NCI-H82 treated with DMSO at 0.1 percent for 48 hours (cell line): ENCODE measurements at regions not wholly inside any gene's neighbourhood (a gene's known extent, or its start where the extent isn't known, plus 50 kb on each side); places are given as distances from the start of the nearest gene placed in this dataset.

Source experiments
- DNase-seq: peaks from one replicate; lab custom pipeline; 2025; ENCODE audit not compliant: unreplicated experiment; lab: John Stamatoyannopoulos, UW

DNA sequence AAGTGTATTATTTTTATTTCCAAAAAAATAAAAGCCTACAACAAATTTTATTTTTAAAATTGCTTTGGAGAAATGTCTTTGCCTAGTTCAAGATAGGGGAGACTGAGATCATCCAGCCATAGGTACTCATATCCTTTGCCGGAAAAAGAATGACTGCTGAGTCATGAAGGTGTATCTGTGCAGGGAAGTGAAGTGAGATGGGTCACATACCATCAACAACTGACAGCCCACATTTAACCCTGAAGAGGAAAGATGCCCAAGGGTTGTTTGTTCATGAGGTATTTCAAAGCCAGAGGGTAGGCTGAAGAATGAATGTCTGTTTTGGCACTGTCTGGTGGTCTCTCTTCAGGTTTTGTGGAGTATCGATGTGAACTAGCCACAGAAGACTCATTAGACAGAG lies 106.7 kb upstream of the TTC29 start:
- DNase-seq: no peak

DNA sequence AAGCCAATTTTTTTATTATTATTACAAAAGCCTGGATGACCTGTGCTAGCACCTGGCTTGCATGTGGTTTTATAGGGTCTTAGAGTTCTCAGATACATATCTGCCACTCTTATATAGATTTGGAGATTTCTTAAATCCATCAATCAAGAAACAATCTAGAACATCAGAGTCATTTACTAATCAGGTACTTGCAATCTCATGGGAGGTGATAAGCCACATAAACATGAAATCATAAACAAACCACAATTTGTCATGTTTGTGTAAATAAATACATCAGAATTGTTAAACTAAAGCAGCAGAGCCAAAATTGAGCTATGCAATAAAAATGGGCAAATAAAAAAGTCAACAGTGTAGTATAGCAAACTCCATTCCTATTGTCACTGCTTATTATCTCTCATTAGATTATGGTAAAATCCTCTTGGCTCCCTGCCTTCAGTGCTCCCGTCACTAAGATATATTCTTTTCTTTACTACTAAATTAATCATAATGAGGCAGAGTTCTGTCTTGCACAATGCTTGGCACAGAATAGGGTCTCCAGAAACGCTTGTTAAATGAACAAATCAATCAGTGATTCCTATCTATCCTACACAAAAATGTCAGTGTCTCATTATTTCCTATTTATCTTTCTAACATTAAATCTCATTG lies 108.7 kb upstream of the TTC29 start:
- no peak for DNase-seq

DNA sequence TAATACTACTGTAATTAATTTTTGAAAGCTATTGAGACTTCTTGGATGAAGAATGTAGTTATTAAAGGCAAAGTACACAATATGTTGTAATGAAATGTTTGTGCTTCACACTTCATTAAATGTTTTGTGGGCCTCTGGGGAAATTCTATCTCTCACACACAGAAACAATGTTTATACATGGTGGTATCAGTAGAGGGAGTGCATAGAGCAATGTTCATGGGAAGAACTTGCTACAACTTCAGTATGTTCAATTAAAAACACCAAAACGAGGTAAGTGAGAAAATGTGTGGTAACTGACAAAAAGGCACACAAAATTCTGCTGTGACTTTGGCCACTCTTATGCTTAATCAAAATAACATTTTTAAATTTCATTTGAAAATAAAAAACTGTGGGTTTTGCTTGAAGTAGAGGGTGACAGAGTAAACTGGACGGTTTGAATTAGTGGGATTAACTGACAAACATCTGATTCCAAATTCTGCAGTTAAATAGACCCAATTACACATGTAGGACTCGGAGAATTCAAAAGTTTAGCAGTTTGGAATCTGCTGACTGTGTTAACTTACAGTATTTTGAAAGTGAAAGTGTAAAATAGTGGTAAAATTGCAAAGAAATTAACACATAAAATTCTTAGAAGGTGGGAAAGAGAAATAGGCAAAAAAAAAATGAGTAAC lies 111.4 kb upstream of the TTC29 start:
- DNase-seq: no peak

DNA sequence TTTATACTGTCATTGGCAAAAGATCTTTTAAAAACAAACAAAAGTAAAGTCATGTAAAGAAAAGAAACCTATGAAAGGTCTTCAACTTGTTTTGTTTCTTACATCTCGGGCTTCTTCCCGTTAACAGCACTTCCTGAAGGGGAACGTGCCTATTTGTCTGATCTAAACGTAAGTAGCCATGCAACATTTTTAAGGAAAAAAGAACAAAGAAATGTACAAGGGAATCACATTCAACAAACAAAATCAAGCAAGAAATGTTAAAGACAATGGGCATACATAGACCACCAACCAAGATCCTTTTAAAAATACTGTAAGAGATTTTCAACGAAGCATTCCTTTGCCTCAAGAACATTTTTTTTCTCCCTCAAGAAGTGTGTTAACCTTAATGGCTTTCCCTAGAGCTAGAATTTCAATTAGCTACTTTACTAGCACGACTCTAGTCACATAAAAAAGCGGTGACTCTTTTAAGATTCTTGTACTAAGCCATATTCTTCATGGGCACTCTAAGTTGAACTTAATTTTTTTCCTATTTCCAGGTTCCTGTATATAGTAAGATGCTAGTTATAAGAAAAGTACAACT lies 112.0 kb upstream of the TTC29 start:
- no peak for DNase-seq

DNA sequence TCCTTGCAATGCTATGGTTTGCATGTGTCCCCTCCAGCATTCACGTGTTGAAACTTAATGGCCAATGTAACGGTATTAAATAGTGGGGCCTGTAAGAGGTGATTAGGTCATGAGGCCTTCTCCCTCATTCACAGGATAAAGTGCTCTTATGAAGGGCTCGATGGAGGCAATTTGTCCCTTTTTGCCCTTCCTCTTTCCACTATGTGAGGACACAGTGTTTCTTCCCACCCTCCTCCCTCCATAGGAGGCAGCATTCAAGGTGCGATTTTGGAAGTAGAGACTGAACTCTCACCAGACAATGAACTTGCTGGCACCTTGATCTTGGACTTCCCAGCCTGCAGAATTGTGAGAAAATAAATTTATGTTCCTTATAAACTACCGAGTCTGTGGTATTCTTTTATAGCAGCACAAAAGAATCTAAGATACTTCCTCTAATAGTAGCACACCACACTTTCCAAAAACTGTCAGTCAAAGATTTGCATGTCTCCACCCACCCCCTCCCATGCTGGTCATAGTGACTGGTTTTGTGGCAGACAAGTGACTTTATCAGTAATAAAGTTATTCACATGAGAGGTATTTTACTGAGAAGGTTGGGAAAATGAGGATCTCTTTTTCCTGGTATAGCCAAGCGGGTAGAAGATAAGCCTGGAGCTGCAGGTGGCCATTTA lies 113.5 kb upstream of the TTC29 start:
- no peak for DNase-seq

DNA sequence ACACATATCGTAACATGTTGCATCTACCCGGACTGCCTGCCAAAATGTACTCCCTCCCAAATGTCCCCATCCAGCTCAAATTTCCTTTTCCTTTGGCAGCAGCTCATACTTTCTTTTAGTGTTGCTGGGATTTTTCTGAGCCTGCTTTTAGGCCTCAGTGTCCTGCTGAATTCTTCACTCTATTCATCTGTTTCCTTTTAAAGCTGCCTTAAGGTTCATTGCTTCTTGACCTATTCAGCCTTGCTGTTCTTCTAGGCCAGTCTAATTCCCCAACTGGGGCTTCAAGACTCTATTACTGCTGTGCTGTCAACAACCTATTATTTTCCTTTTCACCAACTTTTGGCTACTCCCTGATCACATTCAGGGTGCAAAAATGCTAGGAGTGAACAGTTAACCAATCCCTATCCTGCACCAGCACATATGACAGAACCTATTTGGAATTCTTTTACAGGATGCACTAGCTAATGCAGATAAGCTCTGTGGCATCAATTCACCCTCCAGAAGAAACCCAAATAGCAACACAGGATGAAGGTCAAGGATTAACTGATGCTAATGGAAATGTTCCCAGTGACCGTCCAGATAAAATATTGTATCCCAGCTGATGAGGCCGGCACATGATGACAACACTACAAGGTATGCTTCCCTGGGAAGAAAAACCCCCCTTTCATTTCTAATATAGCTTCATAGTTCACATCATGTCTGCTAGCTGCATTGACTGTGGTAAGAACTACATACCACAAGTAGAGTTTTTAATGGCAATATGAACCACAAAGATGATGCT lies 114.7 kb upstream of the TTC29 start:
- no peak for DNase-seq

DNA sequence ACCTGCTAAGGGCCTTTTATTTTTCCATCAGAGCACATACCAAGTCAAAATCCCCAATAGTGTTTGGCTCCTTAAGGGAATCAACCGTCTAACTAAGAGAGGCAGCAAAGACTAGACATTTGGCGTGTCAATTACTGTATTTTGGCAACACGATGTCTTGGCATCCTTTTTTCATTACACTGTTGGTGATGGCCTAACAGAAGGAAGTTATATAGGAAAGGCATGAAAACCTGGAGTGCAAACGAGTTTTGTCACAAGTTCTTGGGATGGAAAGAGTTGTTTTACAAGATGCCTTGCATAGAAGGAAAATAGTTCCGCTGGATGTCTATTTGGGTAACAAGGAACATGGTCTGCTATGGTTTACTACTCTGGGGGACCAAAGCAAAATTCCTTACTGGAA lies 119.2 kb upstream of the TTC29 start:
- DNase-seq: no peak

DNA sequence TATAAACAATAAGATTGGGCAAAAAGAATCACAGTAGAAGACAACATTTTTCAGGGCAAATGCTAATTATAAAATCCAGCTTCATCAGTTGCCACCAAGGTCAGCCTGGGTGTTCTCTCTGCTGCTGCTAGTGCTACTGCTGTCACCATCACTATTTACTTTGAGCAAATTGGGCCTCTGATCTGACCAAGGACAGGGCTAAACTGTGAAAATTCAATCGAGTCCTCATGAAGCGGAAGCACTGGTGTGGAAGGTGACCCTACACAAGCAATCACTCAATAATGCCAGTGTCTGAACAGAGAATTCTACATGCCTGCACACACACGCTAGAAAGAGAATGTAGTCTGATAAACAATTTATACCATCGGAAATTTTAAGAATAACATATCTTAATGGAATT lies 122.9 kb upstream of the TTC29 start:
- DNase-seq: no peak

DNA sequence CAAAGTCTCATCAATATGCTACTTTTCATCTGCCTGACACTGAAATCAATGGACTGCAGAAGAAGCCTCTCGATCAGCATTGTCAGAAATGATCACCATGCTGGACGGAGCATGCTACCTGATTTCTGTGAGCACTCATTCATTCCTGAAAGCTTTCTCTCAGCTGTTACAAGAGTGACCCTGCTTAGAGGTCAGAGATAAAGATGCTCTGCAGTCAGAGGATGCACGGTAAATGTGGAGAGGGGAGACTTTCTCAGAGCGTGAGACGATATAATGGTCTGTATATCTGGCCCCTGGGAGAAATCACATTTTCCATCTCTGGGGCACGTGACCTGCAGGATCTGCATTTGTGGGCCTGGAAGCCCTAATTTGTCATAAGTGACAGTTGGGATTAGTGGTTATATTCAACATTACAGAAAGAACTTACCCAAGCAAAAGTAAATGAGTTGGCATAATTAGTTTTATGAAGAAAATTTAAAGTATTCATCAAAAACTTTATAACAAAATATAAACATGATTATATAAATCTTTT lies 125.6 kb upstream of the TTC29 start:
- DNase-seq: no peak

DNA sequence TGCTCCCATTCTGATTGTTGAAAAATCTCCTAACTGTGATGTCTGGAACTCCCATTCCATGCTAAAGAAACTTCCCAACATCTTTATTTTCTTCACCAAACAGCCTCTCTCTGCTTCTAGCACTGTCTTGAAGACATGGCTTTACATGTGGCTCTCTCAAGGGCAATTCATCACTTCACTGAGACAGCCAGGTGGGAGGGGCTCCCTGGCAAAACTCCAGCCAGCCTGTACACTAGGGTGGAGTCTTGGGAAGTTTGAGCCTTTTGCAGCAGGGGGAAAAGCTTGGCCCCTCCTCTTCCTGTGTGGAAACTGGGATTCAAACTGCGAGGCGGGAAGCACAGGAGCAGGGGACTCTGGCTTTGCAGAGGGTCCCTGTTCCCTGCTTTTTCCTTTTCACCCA lies 130.5 kb upstream of the TTC29 start:
- no peak for DNase-seq

DNA sequence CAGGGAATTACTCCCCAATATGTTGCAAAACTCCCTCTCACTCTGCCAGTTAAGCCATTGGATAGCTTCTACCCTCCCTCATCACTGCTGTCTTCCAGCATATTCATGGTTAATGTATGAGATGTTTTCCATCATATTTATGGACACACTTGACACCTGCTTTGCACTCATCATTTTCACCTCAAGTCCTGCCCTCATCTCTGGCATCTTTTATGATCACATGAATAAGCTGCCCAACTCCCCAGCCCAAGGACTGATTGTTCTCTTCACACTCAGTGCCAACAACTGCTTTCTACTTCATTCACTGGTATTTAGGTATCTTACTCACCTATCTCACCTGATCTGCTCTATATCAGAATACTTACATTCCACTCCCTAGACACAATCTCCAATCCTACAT lies 131.1 kb upstream of the TTC29 start:
- no peak for DNase-seq

DNA sequence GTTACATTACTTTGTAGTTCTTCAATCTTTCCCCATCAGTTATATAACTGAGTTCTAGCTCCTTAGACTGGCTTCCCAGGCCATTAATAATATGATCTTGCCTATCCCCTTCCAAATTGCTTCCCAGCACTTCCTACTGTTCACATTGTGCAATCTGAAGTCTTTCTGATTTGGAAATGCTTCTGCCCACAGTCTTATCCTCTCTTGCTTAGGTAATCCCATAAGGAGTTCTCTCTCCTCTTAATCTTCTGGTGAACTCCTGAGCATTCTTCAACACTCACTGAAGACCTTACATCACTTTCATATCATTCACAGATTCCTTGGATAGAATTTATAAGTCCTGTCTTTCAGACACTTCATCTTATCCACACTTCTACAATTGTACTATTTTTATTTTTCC lies 132.7 kb upstream of the TTC29 start:
- DNase-seq: no peak

DNA sequence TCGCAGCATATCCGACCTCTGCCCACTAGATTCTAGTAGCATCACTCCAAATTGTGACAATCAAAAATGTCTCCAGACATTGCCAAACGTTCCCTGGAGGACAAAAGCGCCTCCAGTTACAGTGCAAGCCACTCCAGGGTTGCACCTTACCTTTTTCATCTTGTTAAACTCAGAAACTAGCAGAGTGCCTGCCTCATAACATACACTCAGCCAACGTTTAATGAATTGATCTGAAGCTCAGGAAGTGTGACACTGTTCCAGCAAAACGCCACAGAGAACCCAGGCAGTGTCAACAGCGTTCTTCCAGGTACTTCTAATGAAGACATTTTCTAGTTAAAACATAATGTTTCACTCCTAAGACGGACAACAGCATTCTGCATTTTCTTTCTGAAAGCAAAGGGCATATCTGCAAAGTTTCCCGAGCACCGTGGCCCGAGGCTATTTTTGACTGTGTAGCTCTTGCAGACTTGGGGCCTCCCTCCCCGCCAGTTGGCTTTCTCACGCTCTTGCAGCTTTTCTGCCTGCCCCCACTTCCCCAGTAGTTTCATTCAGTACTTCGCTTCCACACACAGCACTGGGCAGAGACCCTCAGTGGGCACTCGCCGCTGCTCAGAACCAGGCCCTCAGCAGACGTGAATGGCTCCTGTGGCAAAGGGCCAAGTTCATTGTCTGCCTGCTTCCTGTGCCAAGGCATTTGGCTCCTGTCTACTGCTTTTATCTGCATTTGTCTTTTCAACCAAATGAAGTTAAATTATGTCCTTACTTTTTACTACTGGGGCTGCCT lies 133.4 kb upstream of the TTC29 start:
- DNase-seq: no peak

DNA sequence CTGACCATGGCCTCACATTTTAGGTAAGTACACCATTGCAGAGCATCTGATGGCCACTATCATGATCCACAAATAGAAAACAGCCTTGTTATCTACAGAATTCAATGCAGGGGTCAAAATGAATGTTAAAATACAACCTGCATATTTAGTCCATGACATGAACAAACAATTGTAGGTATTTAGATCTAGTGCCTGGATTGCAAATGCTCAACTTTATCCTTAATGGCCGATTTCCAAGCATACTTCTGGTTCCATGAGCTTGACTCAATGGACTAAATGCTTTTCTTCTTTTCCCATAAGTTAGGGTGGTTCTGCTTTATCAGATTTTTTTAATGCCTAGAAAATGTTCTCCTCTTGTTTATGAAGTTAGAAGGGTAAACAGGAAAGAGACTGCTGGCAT lies 139.2 kb upstream of the TTC29 start:
- DNase-seq: no peak

DNA sequence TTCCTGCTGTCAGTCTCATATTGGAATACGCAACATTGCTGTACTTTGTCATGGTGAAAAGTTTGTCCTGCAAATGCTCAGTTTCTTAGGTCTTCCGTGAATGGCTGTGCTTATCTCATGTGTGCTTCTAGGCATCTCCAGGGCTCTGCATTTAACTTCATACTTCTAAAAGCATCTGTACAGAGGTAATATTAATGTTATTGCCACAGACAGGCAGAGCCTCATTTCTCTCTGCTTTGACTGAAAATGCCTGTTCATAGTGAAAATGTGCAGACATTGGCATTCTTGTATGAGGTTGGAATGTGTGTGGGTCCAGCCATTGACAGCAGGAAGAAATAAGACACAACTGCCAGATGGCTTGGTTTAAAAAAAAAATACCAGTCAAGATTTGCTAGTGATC lies 140.1 kb upstream of the TTC29 start:
- DNase-seq: no peak

DNA sequence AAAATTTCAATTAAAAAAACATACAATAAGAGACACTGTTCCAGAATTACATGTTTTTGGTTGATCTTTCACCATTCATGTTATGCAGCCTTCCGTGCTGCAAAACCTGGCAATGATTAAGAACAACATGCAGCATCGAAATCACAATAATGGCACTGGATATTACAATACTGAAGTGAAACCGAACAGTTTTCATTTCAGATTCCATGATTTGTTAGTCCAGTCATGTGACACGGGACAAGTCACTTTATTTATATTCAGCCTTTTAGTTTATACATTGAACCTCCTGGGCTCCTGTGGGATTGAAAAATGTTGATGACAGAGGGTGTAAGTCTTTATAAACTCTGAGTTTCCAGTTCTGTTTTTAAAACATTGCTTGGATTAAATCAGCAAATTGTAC lies 142.5 kb upstream of the TTC29 start:
- no peak for DNase-seq

DNA sequence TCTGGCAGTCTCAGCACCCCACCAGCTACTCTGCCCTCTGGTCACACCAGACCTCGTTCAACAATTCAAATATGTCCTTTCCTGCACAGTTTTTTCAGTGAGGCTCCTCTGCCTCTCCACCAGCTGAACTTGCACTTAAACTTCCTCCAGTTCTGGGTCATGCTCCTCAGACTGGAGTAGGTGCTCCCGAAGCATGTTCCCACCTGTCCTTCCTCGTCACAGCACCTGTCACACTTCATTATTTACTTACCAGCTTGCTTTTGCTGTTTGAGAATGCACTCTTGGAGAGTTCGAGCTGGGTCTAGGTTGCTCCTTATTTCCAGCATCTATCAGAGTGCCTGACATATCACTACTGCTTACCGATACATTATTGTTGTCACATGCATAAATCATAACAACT lies 144.8 kb upstream of the TTC29 start:
- no peak for DNase-seq

DNA sequence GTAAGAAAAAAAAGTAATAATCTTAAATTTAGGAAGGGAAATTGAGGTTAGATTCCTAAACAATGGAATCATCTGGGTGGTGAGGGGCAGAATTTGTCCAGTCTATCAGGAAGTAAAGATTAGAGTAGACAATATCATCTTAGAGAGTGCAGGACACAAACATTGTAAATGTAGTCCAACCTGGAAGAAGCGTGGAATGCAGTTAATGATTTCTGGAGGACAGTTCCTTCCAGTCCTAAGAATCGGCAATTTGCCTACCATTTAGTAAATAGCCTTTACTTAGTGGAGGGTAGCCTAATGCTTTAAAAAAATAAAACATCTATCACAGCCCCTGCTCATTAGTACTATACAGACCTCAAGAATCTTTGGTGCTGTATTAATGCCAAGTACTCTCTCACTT lies 147.5 kb upstream of the TTC29 start:
- no peak for DNase-seq

DNA sequence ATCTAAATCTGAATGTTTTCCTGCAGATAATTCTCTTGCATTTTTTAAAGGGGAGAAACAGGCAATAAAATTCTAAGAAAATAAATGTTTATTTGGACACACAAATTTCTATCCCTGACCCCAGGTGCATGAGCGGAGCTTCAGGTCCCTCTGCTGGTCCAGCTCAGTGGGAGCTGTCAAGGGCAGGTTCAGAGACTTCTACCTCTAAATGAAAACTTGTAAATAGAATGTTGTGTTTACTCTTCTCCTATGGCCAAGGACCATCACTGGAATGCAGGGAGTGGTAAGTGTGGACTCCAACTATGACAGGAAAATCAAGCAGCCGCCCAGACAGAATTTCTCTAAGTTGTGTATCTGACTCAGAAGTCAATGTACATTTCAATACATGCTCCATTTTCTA lies 148.6 kb upstream of the TTC29 start:
- DNase-seq: no peak
